ENCODE measurements at regions not wholly inside any gene's neighbourhood (a gene's known extent, or its start where the extent isn't known, plus 50 kb on each side); places are given as distances from the start of the nearest gene placed in this dataset.

DNA sequence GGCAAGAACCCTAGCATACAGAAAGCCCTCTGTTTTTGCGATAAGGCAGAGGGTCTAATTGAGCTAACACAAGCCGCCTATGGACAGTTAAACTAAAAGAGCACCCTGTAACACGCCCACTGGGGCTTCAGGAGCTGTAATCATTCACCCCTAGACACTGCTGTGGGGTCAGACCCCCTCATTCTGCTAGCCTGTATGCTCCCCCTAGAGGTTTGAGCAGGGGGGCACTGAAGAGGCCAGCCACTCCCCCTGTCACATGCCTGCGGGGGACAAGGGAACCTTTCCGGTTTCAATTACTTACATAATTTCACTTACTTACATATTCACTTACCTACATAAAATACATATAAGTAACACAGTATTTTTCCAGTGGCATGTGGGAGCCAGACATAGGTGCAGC lies 469.5 kb upstream of the FAM241A start:
- no peak overlapping the region for H4K5ac ChIP-seq (ENCODE audit: insufficient read length, low read depth, low read length)
- H3K56ac ChIP-seq (replicated peaks; ENCODE audit: insufficient read length, low read depth, low read length) = no peak overlapping the region
- no peak overlapping the region for H3K23ac ChIP-seq (ENCODE audit: insufficient read length)
- H3K4me1 ChIP-seq (replicated peaks in 1 of 4; ENCODE audit: control insufficient read depth in 3 of 4, insufficient read depth in 4 of 4, low read length in 3 of 4) = no peaks in the 10 kb centered on the region
- no peaks in the 10 kb centered on the region for H3K79me1 ChIP-seq (ENCODE audit: low read depth, low read length)
- H2BK120ac ChIP-seq (replicated peaks; ENCODE audit: low read depth, low read length) = no peak overlapping the region
- H3K9ac ChIP-seq (replicated peaks in 1 of 4; ENCODE audit: extremely low read depth in 1 of 4, low read depth in 3 of 4, low read length in 3 of 4) = no peak overlapping the region
- WGBS, 2 experiments (ENCODE audit: extremely low coverage in 1 of 2, insufficient coverage in 1 of 2, insufficient read length in 1 of 2, insufficient replicate concordance in 2 of 2, low coverage in 1 of 2, low lambda C conversion rate in 2 of 2, missing lambda C conversion rate in 1 of 2) = 96% methylated on average over 5 of the region's 5 CpGs; no CpG with 5 or more reads in 1 of the 2 experiments
- no peaks in the 10 kb centered on the region for H4K20me1 ChIP-seq (replicated peaks in 1 of 2; ENCODE audit: control insufficient read depth in 1 of 2, insufficient read depth in 2 of 2, low read length in 2 of 2)
- H2AFZ ChIP-seq (ENCODE audit: low read length) = peak overlapping the region; percentile 78
- no peaks in the 10 kb centered on the region for H3K36me3 ChIP-seq (ENCODE audit: control insufficient read depth in 2 of 4, insufficient read depth in 4 of 4, low read length in 3 of 4)
- H4K8ac ChIP-seq (ENCODE audit: extremely low read depth, insufficient read depth, low read length) = no peak overlapping the region
- no peak for TF ChIP-seq BCL11A (IDR thresholded peaks at IDR 0.05; ENCODE audit: low read depth in 2 of 2, low read length in 2 of 2)
- TF ChIP-seq RNF2 (IDR thresholded peaks at IDR 0.05; ENCODE audit: borderline replicate concordance, low read depth, low read length, missing control alignments, poor library complexity, severe bottlenecking) = no peak
- TF ChIP-seq ASH2L (IDR thresholded peaks at IDR 0.05; ENCODE audit: low read length) = no peak
- TF ChIP-seq CTCF (IDR thresholded peaks at IDR 0.05; ENCODE audit: control extremely low read depth in 1 of 3, insufficient read depth in 1 of 3, low read depth in 1 of 3, low read length in 3 of 3) = peak in 1 of 3 experiments; percentile 9; a peak in 1 of 4 replicates
- no peak for TF ChIP-seq MAX (IDR thresholded peaks at IDR 0.05)
- TF ChIP-seq SP4 (IDR thresholded peaks at IDR 0.05; ENCODE audit: low read length) = no peak
- TF ChIP-seq NRF1 (IDR thresholded peaks at IDR 0.05; ENCODE audit: low read depth, low read length) = no peak
- TF ChIP-seq POLR2A (IDR thresholded peaks at IDR 0.05; ENCODE audit: control extremely low read depth in 1 of 2, low read depth in 2 of 2, low read length in 2 of 2) = no peak
- no peak for TF ChIP-seq YY1 (IDR thresholded peaks at IDR 0.05; ENCODE audit: low read depth, low read length)
- H3K4me3 ChIP-seq (ENCODE audit: extremely low read depth in 1 of 4, insufficient read depth in 2 of 4, low read depth in 3 of 4, low read length in 4 of 4) = no peak overlapping the region
- no peak overlapping the region for H3K14ac ChIP-seq (ENCODE audit: insufficient read length)
- H3K4me2 ChIP-seq (ENCODE audit: insufficient read depth in 1 of 2, low read depth in 2 of 2, low read length in 2 of 2) = no peak overlapping the region
- no peak overlapping the region for H3K18ac ChIP-seq (ENCODE audit: extremely low read depth, low read length)
- no peak overlapping the region for H2BK12ac ChIP-seq (ENCODE audit: low read depth, low read length)
- no peak overlapping the region for H3K4ac ChIP-seq (replicated peaks; ENCODE audit: insufficient read length, low read depth, low read length)
- H4K91ac ChIP-seq (replicated peaks; ENCODE audit: insufficient read length, low read length) = no peak overlapping the region
- FAIRE-seq (no peak), DNase-seq (ENCODE audit: low read depth in 1 of 2, low spot score in 2 of 2) (no peak)
- H2BK20ac ChIP-seq (ENCODE audit: low read length) = no peak overlapping the region
- no peak overlapping the region for H2BK5ac ChIP-seq (ENCODE audit: low read depth, low read length)
- H2AK5ac ChIP-seq (ENCODE audit: low read depth, low read length) = no peak overlapping the region
- H3K79me2 ChIP-seq (ENCODE audit: control insufficient read depth in 1 of 2, insufficient read depth in 2 of 2, low read length in 2 of 2) = no peaks in the 10 kb centered on the region
- no peak overlapping the region for H3K27ac ChIP-seq (ENCODE audit: low read depth, low read length)
- H3K27me3 ChIP-seq (replicated peaks in 1 of 4; ENCODE audit: control insufficient read depth in 3 of 4, extremely low read depth in 1 of 4, insufficient read depth in 3 of 4, low read length in 3 of 4) = no peaks in the 10 kb centered on the region
- no peaks in the 10 kb centered on the region for H3K23me2 ChIP-seq (ENCODE audit: low read depth, low read length)
- no peaks in the 10 kb centered on the region for H3K9me3 ChIP-seq (ENCODE audit: insufficient read depth in 2 of 2, low read depth in 1 of 2, low read length in 1 of 2)
- no peak overlapping the region for H2BK15ac ChIP-seq (ENCODE audit: low read length)
- POLR2A ChIA-PET (ENCODE audit: partially characterized antibody) = no interaction called here
- CTCF ChIA-PET (ENCODE audit: partially characterized antibody) = interaction anchor here (0.7 to 2.3 kb wide), 6 partner anchors 10 to 767 kb away, joined by 3 to 8 read pairs (median 3); no protein-coding TSS in a partner anchor
